HFF-Myc (cell line): ENCODE measurements at regions not wholly inside any gene's neighbourhood (a gene's known extent, or its start where the extent isn't known, plus 50 kb on each side); places are given as distances from the start of the nearest gene placed in this dataset.

Source experiments
- DNase-seq: peaks from one replicate; pipeline ENCODE4 v3.0.0-alpha.2; 2011; ENCODE audit warnings: low read depth; ENCODE audit errors: extremely low read depth
- H3K4me3 ChIP-seq: replicated peaks from 2 replicates; pipeline ENCODE4 v1.5.1; 2011; ENCODE audit warnings: low read depth, mild to moderate bottlenecking, control low read depth, low read length
- TF ChIP-seq, protein P1 (sequence below): IDR thresholded peaks from 2 replicates; pipeline ENCODE4 v1.5.1; 2012; ENCODE audit warnings: mild to moderate bottlenecking, low read depth, low read length, control low read depth; ENCODE audit errors: missing control alignments

DNA sequence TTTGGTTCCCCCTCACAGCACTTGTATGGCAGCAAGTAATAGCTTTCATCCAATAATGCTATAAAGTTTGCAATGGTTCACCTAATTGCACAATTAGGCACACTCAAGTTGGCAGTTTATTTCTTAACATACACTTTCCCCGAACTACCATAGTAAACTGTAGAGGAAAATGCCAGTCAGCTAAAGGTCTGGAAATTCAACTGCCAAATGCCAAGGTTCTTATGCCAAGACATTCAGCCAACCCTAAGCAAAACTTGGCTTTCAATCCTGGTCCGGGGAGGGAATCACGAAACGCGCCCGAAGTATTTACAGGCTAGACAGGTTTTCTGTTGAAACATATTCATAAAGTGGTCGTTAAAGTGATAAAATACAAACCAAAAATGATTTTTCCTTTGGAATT is 1512.4 kb upstream of the FLRT2 start:
- TF ChIP-seq, protein P1, sequence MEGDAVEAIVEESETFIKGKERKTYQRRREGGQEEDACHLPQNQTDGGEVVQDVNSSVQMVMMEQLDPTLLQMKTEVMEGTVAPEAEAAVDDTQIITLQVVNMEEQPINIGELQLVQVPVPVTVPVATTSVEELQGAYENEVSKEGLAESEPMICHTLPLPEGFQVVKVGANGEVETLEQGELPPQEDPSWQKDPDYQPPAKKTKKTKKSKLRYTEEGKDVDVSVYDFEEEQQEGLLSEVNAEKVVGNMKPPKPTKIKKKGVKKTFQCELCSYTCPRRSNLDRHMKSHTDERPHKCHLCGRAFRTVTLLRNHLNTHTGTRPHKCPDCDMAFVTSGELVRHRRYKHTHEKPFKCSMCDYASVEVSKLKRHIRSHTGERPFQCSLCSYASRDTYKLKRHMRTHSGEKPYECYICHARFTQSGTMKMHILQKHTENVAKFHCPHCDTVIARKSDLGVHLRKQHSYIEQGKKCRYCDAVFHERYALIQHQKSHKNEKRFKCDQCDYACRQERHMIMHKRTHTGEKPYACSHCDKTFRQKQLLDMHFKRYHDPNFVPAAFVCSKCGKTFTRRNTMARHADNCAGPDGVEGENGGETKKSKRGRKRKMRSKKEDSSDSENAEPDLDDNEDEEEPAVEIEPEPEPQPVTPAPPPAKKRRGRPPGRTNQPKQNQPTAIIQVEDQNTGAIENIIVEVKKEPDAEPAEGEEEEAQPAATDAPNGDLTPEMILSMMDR = no peak
- H3K4me3 ChIP-seq = no peak overlapping the region
- no peak for DNase-seq

DNA sequence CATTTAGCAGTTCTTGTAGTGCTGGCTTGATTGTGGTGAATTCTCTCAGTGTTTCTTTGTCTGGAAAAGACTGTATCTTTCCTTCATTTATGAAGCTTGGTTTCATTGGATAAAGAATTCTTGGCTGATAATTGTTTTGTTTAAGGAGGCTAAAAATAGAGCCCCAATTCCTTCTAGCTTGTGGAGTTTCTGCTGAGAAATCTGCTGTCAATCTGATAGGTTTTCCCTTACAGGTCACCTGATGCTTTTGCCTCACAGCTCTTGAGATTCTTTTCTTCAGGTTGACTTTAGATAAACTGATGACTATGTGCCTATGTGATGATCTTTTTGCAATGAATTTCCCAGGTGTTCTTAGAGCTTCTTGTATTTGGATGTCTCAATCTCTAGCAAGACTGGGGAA is 1508.5 kb upstream of the FLRT2 start:
- no peak overlapping the region for H3K4me3 ChIP-seq
- DNase-seq = no peak
- TF ChIP-seq, protein P1 = no peak

DNA sequence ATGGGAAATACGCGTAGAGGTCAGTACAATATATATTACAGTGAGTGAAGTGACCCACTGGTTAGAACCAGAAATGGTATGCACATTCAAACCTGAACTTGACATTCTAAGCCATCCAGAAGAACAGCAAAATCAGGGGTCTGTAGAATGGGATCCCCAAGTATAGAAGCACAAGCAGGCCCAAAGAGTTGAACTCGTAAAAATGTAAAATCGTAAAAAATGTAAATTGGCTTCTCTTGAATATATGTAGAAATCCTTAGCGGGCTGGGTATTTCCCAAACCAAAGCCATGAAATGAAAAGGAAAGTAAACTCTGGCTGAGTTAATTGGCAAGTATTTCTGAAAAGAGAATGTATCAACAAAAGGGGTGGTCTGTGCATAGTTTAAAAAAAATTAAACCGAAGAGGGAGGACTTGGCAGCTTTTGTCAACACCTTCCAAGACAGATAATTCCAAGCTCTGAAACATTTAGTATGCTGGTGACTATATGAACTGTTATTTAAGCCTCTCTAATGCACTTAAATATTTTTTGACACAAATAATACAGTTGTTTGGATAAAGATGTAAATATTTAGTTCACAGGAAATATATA is 1505.6 kb upstream of the FLRT2 start:
- DNase-seq = no peak
- no peak overlapping the region for H3K4me3 ChIP-seq
- TF ChIP-seq, protein P1 = no peak

DNA sequence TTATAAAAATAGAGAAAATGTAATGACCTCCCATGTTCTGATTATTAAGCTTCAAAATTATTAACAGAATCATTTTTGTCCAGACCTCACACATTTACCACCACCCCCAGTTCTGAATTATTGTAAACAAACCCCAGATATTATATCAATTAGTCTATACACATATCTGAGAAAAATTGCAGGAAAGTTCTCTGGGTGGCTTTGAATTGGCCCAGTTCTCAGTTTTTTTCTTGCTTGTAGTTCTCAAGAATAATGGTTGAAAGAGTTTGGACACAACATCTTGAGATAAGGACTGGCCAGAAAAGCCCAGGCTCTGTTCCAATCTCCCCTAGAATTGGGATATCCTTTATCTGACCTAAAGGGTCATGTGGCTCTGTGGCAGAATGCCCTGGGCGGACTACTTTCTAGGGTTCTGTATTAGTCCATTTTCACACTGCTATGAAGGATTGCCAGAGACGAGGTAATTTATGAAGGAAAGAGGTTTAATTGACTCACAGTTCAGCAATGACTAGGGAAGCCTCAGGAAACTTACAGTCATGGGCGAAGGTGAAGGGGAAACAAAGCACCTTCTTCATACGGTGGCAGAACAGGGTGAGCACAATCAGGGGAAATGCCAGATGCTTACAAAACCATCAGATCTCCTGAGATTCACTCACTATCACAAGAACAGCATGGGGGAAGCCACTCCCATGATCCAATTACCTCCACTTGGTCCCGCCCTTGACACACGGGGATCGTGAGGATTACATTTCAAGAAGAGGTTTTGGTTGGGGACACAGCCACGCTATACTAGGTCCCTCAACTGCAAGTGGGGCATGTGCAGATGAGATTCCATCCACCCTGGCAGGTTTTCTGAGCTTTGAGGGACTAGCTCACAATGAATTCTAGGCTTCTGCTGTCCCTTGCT is 1504.6 kb upstream of the FLRT2 start:
- TF ChIP-seq, protein P1 = no peak
- no peak overlapping the region for H3K4me3 ChIP-seq
- no peak for DNase-seq

DNA sequence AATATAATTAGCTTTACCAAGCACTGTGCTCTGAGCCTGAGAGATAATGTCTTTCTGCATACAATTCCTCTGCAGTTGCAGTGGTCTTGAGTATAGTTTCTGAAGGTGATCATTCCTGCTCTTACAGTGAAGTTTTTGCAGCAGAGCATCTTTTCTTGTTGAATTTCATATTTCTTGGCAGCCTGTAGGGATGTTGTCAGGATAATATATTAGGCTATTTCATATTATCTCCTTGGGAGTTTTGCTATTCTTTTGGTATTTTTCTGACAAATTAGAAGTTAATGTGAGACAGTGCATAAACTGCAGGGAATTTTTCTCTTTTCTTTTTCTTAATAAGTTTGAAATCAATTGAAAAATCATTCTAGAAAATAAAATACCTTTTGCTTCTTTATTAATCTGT is 1502.6 kb upstream of the FLRT2 start:
- TF ChIP-seq, protein P1 = no peak
- H3K4me3 ChIP-seq = no peak overlapping the region
- no peak for DNase-seq

DNA sequence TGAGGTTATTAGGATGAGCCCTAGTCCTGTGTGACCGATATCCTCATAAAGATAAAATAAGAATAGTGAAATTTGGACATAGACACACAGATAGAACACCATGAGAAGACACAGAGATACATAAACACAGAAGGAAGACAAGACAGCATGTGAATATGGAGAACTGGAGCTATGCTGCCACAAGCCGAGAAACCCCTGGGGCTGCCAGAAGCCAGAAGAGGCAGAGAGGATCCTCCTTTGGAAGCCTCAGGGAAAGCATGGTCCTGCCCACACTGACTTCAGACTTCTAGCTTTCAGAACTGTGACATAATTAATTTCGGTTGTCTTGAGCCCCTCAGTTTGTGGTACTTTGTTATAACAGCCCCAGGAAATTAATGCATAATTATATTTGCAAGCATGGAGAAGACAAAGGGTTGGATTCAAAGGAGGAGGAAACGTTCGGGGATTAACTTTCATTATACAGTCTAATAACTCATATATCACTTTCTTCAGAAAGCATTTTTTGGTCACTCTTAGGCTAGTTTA is 1501.8 kb upstream of the FLRT2 start:
- TF ChIP-seq, protein P1 = no peak
- no peak overlapping the region for H3K4me3 ChIP-seq
- DNase-seq = no peak
